22Rv1 (cell line): ENCODE measurements at regions not wholly inside any gene's neighbourhood (a gene's known extent, or its start where the extent isn't known, plus 50 kb on each side); places are given as distances from the start of the nearest gene placed in this dataset.

Experiments used
- CTCF ChIP-seq: fragments of 450-650 bp; IDR thresholded peaks from 2 replicates; pipeline ENCODE4 v1.5.1; 2017; ENCODE audit warnings: mild to moderate bottlenecking
- ZFX ChIP-seq: fragments of 450-650 bp; IDR thresholded peaks from 2 replicates; pipeline ENCODE4 v1.6.1; 2017; ENCODE audit warnings: antibody characterized with exemption, borderline replicate concordance

- TF ChIP-seq CTCF: no peak
- no peak for TF ChIP-seq ZFX
Observed at GRCh38 chr5:82644766-82645165, 366.6 kb upstream of the RPS23 start.
